ENCODE measurements at regions not wholly inside any gene's neighbourhood (a gene's known extent, or its start where the extent isn't known, plus 50 kb on each side); places are given as distances from the start of the nearest gene placed in this dataset.

DNA sequence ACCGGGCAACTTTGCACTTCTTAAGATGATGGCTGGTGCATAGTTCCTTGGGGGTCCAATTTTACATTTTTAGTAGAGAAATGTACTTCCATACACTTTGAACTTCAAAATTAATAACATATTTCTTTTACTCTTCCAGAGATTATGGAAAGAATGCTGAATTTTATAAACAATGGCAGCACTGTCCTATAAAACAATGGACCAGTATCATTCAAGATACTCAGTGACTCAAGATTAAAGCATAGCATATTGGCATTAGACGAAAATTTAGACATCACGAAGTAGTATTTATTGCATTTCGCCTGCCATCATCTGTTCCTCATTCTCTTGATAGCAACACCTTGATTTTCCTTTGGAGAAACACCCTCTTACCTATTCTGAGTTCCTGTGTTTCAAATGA lies 118.3 kb upstream of the ATF7IP start:
- no peak for TF ChIP-seq POLR2A (IDR thresholded peaks at IDR 0.05)
- TF ChIP-seq, protein P1, sequence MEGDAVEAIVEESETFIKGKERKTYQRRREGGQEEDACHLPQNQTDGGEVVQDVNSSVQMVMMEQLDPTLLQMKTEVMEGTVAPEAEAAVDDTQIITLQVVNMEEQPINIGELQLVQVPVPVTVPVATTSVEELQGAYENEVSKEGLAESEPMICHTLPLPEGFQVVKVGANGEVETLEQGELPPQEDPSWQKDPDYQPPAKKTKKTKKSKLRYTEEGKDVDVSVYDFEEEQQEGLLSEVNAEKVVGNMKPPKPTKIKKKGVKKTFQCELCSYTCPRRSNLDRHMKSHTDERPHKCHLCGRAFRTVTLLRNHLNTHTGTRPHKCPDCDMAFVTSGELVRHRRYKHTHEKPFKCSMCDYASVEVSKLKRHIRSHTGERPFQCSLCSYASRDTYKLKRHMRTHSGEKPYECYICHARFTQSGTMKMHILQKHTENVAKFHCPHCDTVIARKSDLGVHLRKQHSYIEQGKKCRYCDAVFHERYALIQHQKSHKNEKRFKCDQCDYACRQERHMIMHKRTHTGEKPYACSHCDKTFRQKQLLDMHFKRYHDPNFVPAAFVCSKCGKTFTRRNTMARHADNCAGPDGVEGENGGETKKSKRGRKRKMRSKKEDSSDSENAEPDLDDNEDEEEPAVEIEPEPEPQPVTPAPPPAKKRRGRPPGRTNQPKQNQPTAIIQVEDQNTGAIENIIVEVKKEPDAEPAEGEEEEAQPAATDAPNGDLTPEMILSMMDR (IDR thresholded peaks at IDR 0.05 in 4 of 5, conservative IDR thresholded peaks at IDR 0.05 in 1 of 5) = no peak
